ENCODE measurements at regions not wholly inside any gene's neighbourhood (a gene's known extent, or its start where the extent isn't known, plus 50 kb on each side); places are given as distances from the start of the nearest gene placed in this dataset.

GRCh38 chr11:22041039-22041438 lies 151.8 kb upstream of the ANO5 start:
- no peaks in the 10 kb centered on the region for H3K36me3 Mint-ChIP-seq (ENCODE audit: insufficient read depth)
- ATAC-seq, result no peak
- no peaks in the 10 kb centered on the region for H3K27me3 Mint-ChIP-seq (ENCODE audit: low read depth)

GRCh38 chr11:22042081-22042480 lies 150.8 kb upstream of the ANO5 start:
- DNase-seq (no peak), ATAC-seq (no peak)
- Mint-ChIP-seq H3K9me3 (peaks cover 3% of the 10 kb centered on the region), H3K27me3 (ENCODE audit: low read depth) (no peaks in the 10 kb centered on the region), H3K4me3 (no peak overlapping the region), H3K36me3 (ENCODE audit: insufficient read depth) (no peaks in the 10 kb centered on the region), H3K4me1 (ENCODE audit: low read depth) (no peaks in the 10 kb centered on the region)

More at GRCh38 chr11:22041039-22041438, 151.8 kb upstream of the ANO5 start:
- no peak overlapping the region for H3K4me3 Mint-ChIP-seq
- peaks cover 3% of the 10 kb centered on the region for H3K9me3 Mint-ChIP-seq
- H3K4me1 Mint-ChIP-seq (ENCODE audit: low read depth), result no peaks in the 10 kb centered on the region
- DNase-seq, result no peak

- peaks cover 8% of the 10 kb centered on the region for H3K9me3 Mint-ChIP-seq
Measured at GRCh38 chr11:22044126-22044525, 148.8 kb upstream of the ANO5 start.

GRCh38 chr11:22049276-22049675 lies 143.6 kb upstream of the ANO5 start:
- ATAC-seq (no peak), DNase-seq (no peak)
- H3K4me3 Mint-ChIP-seq, result no peak overlapping the region
- H3K36me3 Mint-ChIP-seq (ENCODE audit: insufficient read depth), result no peaks in the 10 kb centered on the region
- no peaks in the 10 kb centered on the region for H3K4me1 Mint-ChIP-seq (ENCODE audit: low read depth)
- no peaks in the 10 kb centered on the region for H3K27me3 Mint-ChIP-seq (ENCODE audit: low read depth)
- H3K9me3 Mint-ChIP-seq, result peaks cover 12% of the 10 kb centered on the region

More at GRCh38 chr11:22044126-22044525, 148.8 kb upstream of the ANO5 start:
- DNase-seq (no peak), ATAC-seq (no peak)
- Mint-ChIP-seq H3K4me1 (ENCODE audit: low read depth) (no peaks in the 10 kb centered on the region), H3K4me3 (no peak overlapping the region), H3K27me3 (ENCODE audit: low read depth) (no peaks in the 10 kb centered on the region), H3K36me3 (ENCODE audit: insufficient read depth) (no peaks in the 10 kb centered on the region)

GRCh38 chr11:22065472-22065871 lies 127.4 kb upstream of the ANO5 start:
- ATAC-seq (no peak), DNase-seq (no peak)
- Mint-ChIP-seq H3K4me3 (no peak overlapping the region), H3K4me1 (ENCODE audit: low read depth) (no peaks in the 10 kb centered on the region), H3K27me3 (ENCODE audit: low read depth) (no peaks in the 10 kb centered on the region), H3K9me3 (peaks cover 23% of the 10 kb centered on the region), H3K36me3 (ENCODE audit: insufficient read depth) (no peaks in the 10 kb centered on the region)

- H3K4me1 Mint-ChIP-seq (ENCODE audit: low read depth), result no peaks in the 10 kb centered on the region
- DNase-seq, result no peak
- no peak for ATAC-seq
- no peaks in the 10 kb centered on the region for H3K36me3 Mint-ChIP-seq (ENCODE audit: insufficient read depth)
- H3K27me3 Mint-ChIP-seq (ENCODE audit: low read depth), result no peaks in the 10 kb centered on the region
- H3K9me3 Mint-ChIP-seq, result peaks cover 19% of the 10 kb centered on the region
- H3K4me3 Mint-ChIP-seq, result no peak overlapping the region
Measured at GRCh38 chr11:22069844-22070243, 123.0 kb upstream of the ANO5 start.

GRCh38 chr11:22076271-22076930 lies 116.5 kb upstream of the ANO5 start:
- H3K27me3 Mint-ChIP-seq (ENCODE audit: low read depth), result no peaks in the 10 kb centered on the region
- no peak overlapping the region for H3K4me3 Mint-ChIP-seq
- H3K36me3 Mint-ChIP-seq (ENCODE audit: insufficient read depth), result no peaks in the 10 kb centered on the region
- no peak for ATAC-seq
- no peaks in the 10 kb centered on the region for H3K4me1 Mint-ChIP-seq (ENCODE audit: low read depth)
- no peak for DNase-seq
- H3K9me3 Mint-ChIP-seq, result peaks cover 7% of the 10 kb centered on the region

GRCh38 chr11:22078063-22078462 lies 114.8 kb upstream of the ANO5 start:
- DNase-seq (no peak), ATAC-seq (no peak)
- Mint-ChIP-seq H3K27me3 (ENCODE audit: low read depth) (no peaks in the 10 kb centered on the region), H3K4me3 (no peak overlapping the region), H3K4me1 (ENCODE audit: low read depth) (no peaks in the 10 kb centered on the region), H3K9me3 (peaks cover 9% of the 10 kb centered on the region), H3K36me3 (ENCODE audit: insufficient read depth) (no peaks in the 10 kb centered on the region)

- DNase-seq, result no peak
- Mint-ChIP-seq H3K4me3 (no peak overlapping the region), H3K36me3 (ENCODE audit: insufficient read depth) (no peaks in the 10 kb centered on the region), H3K27me3 (ENCODE audit: low read depth) (no peaks in the 10 kb centered on the region), H3K9me3 (peaks cover 9% of the 10 kb centered on the region), H3K4me1 (ENCODE audit: low read depth) (no peaks in the 10 kb centered on the region)
- ATAC-seq, result no peak
Measured at GRCh38 chr11:22079133-22079872, 113.6 kb upstream of the ANO5 start.

- no peak for DNase-seq
- H3K36me3 Mint-ChIP-seq (ENCODE audit: insufficient read depth), result no peaks in the 10 kb centered on the region
- peaks cover 13% of the 10 kb centered on the region for H3K9me3 Mint-ChIP-seq
- H3K4me1 Mint-ChIP-seq (ENCODE audit: low read depth), result no peaks in the 10 kb centered on the region
- no peak overlapping the region for H3K4me3 Mint-ChIP-seq
- ATAC-seq, result no peak
- no peaks in the 10 kb centered on the region for H3K27me3 Mint-ChIP-seq (ENCODE audit: low read depth)
Measured at GRCh38 chr11:22082178-22082577, 110.7 kb upstream of the ANO5 start.

- no peaks in the 10 kb centered on the region for H3K27me3 Mint-ChIP-seq (ENCODE audit: low read depth)
- H3K36me3 Mint-ChIP-seq (ENCODE audit: insufficient read depth), result no peaks in the 10 kb centered on the region
- no peaks in the 10 kb centered on the region for H3K4me1 Mint-ChIP-seq (ENCODE audit: low read depth)
- peaks cover 13% of the 10 kb centered on the region for H3K9me3 Mint-ChIP-seq
- H3K4me3 Mint-ChIP-seq, result no peak overlapping the region
- ATAC-seq (no peak), DNase-seq (no peak)
Measured at GRCh38 chr11:22082788-22083187, 110.1 kb upstream of the ANO5 start.

- no peaks in the 10 kb centered on the region for H3K27me3 Mint-ChIP-seq (ENCODE audit: low read depth)
- no peak for DNase-seq
- peaks cover 13% of the 10 kb centered on the region for H3K9me3 Mint-ChIP-seq
- H3K4me3 Mint-ChIP-seq, result no peak overlapping the region
- no peak for ATAC-seq
- H3K4me1 Mint-ChIP-seq (ENCODE audit: low read depth), result no peaks in the 10 kb centered on the region
- no peaks in the 10 kb centered on the region for H3K36me3 Mint-ChIP-seq (ENCODE audit: insufficient read depth)
Measured at GRCh38 chr11:22084056-22084455, 108.8 kb upstream of the ANO5 start.

GRCh38 chr11:22084564-22084963 lies 108.3 kb upstream of the ANO5 start:
- ATAC-seq, result no peak
- H3K27me3 Mint-ChIP-seq (ENCODE audit: low read depth), result no peaks in the 10 kb centered on the region
- H3K36me3 Mint-ChIP-seq (ENCODE audit: insufficient read depth), result no peaks in the 10 kb centered on the region

GRCh38 chr11:22089609-22090008 lies 103.3 kb upstream of the ANO5 start:
- H3K36me3 Mint-ChIP-seq (ENCODE audit: insufficient read depth), result no peaks in the 10 kb centered on the region
- ATAC-seq (no peak), DNase-seq (no peak)
- no peaks in the 10 kb centered on the region for H3K27me3 Mint-ChIP-seq (ENCODE audit: low read depth)
- peaks cover 8% of the 10 kb centered on the region for H3K9me3 Mint-ChIP-seq
- H3K4me1 Mint-ChIP-seq (ENCODE audit: low read depth), result no peaks in the 10 kb centered on the region
- H3K4me3 Mint-ChIP-seq, result no peak overlapping the region

More at GRCh38 chr11:22084564-22084963, 108.3 kb upstream of the ANO5 start:
- no peak for DNase-seq
- peaks cover 13% of the 10 kb centered on the region for H3K9me3 Mint-ChIP-seq
- H3K4me1 Mint-ChIP-seq (ENCODE audit: low read depth), result no peaks in the 10 kb centered on the region
- H3K4me3 Mint-ChIP-seq, result no peak overlapping the region

- Mint-ChIP-seq H3K27me3 (ENCODE audit: low read depth) (no peaks in the 10 kb centered on the region), H3K36me3 (ENCODE audit: insufficient read depth) (no peaks in the 10 kb centered on the region), H3K4me3 (no peak overlapping the region), H3K4me1 (ENCODE audit: low read depth) (no peaks in the 10 kb centered on the region), H3K9me3 (peaks cover 3% of the 10 kb centered on the region)
- ATAC-seq (no peak), DNase-seq (no peak)
Measured at GRCh38 chr11:22106566-22106965, 86.3 kb upstream of the ANO5 start.
